Loucy (cell line): ENCODE measurements at regions not wholly inside any gene's neighbourhood (a gene's known extent, or its start where the extent isn't known, plus 50 kb on each side); places are given as distances from the start of the nearest gene placed in this dataset.

ENCODE experiments used
- H2AFZ ChIP-seq: fragments of 200-600 bp; sonication (generic); 2 replicates; pipeline ENCODE4 v1.6.0; 2016; ENCODE audit warnings: antibody characterized with exemption, mild to moderate bottlenecking, low read length, moderate library complexity
- H3F3A ChIP-seq: fragments of 200-600 bp; 2 replicates; pipeline ENCODE4 v1.6.0; 2016; ENCODE audit warnings: antibody characterized with exemption, low read depth, mild to moderate bottlenecking
- H3K27me3 ChIP-seq: fragments of 200-600 bp; sonication (generic); 2 replicates; pipeline ENCODE4 v1.6.1; 2014; ENCODE audit warnings: low read length, mild to moderate bottlenecking; ENCODE audit not compliant: insufficient read depth, poor library complexity, severe bottlenecking
- H3K36me3 ChIP-seq: fragments of 200-600 bp; sonication (generic); 2 replicates; pipeline ENCODE4 v1.6.1; 2016; ENCODE audit warnings: low read length; ENCODE audit not compliant: insufficient read depth
- H3K4me1 ChIP-seq: fragments of 200-600 bp; sonication (generic); 2 replicates; pipeline ENCODE4 v1.5.1; 2014; ENCODE audit warnings: low read length, mild to moderate bottlenecking; ENCODE audit not compliant: insufficient read depth, poor library complexity, severe bottlenecking
- H3K4me2 ChIP-seq: fragments of 200-600 bp; sonication (generic); 2 replicates; pipeline ENCODE4 v1.6.0; 2014; ENCODE audit warnings: antibody characterized with exemption, low read length, low read depth, mild to moderate bottlenecking; ENCODE audit not compliant: poor library complexity, severe bottlenecking
- H3K4me3 ChIP-seq: fragments of 200-600 bp; sonication (generic); 2 replicates; pipeline ENCODE4 v1.5.1; 2014; ENCODE audit warnings: low read length, mild to moderate bottlenecking, mixed read lengths; ENCODE audit not compliant: poor library complexity, severe bottlenecking
- H3K79me2 ChIP-seq: fragments of 200-600 bp; sonication (generic); 2 replicates; pipeline ENCODE4 v1.6.1; 2014; ENCODE audit warnings: low read length; ENCODE audit not compliant: insufficient read depth
- H3K9ac ChIP-seq: fragments of 200-600 bp; sonication (generic); 2 replicates; pipeline ENCODE4 v1.6.0; 2014; ENCODE audit warnings: mild to moderate bottlenecking, low read depth, low read length, moderate library complexity; ENCODE audit not compliant: poor library complexity, severe bottlenecking
- H3K9me2 ChIP-seq: fragments of 200-600 bp; sonication (generic); replicated peaks from 2 replicates; pipeline ENCODE4 v1.6.1; 2016; ENCODE audit warnings: low read depth, low read length, mixed read lengths
- H3K9me3 ChIP-seq: fragments of 200-600 bp; sonication (generic); 2 replicates; pipeline ENCODE4 v1.6.1; 2014; ENCODE audit warnings: mild to moderate bottlenecking, antibody characterized with exemption, low read length, low read depth; ENCODE audit not compliant: insufficient read depth
- H4K20me1 ChIP-seq: fragments of 200-600 bp; sonication (generic); 2 replicates; pipeline ENCODE4 v1.6.0; 2014; ENCODE audit warnings: antibody characterized with exemption, low read length, mild to moderate bottlenecking; ENCODE audit not compliant: insufficient read depth, poor library complexity, severe bottlenecking
- EZH2phosphoT487 ChIP-seq: fragments of 200-600 bp; IDR thresholded peaks from 2 replicates; pipeline ENCODE4 v1.6.1; 2018; ENCODE audit warnings: antibody characterized with exemption, mild to moderate bottlenecking, moderate library complexity, borderline replicate concordance
- TF ChIP-seq, protein P1 (sequence below): fragments of 200-600 bp; sonication (generic); conservative IDR thresholded peaks from 2 replicates; pipeline ENCODE4 v1.5.1; 2014; ENCODE audit warnings: mild to moderate bottlenecking, antibody characterized with exemption, low read length

DNA sequence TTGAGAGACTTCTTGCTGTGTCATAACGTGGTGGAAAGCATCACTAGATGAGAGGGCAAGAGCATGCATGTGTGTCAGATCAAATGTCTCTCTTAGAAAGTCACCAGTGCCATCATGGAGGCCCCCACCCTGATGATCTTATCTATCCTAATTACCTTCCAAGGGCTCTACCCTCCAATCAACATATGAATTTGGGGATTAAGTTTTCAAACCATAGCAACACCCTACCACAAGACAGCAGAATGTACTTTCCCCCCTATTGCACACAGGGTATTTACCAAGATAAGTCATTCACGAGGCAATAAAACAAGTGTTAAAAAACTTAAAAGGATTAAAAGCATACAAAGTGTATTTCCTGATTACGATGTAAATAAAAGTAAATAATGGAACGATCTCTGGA is 515.6 kb downstream of the LMO4 start:
- Histone ChIP-seq H3K9ac (no peak overlapping the region), H4K20me1 (no peaks in the 10 kb centered on the region), H3K4me3 (no peak overlapping the region), H3K36me3 (no peaks in the 10 kb centered on the region), H3K27me3 (no peaks in the 10 kb centered on the region), H3K79me2 (no peaks in the 10 kb centered on the region), H3F3A (peaks cover 6% of the 10 kb centered on the region; the same call in 1 of the 2 replicates), H3K4me2 (no peak overlapping the region), H2AFZ (no peak overlapping the region), H3K9me3 (no peaks in the 10 kb centered on the region), H3K4me1 (peaks cover 42% of the 10 kb centered on the region), H3K9me2 (no peaks in the 10 kb centered on the region)
- TF ChIP-seq, protein P1, sequence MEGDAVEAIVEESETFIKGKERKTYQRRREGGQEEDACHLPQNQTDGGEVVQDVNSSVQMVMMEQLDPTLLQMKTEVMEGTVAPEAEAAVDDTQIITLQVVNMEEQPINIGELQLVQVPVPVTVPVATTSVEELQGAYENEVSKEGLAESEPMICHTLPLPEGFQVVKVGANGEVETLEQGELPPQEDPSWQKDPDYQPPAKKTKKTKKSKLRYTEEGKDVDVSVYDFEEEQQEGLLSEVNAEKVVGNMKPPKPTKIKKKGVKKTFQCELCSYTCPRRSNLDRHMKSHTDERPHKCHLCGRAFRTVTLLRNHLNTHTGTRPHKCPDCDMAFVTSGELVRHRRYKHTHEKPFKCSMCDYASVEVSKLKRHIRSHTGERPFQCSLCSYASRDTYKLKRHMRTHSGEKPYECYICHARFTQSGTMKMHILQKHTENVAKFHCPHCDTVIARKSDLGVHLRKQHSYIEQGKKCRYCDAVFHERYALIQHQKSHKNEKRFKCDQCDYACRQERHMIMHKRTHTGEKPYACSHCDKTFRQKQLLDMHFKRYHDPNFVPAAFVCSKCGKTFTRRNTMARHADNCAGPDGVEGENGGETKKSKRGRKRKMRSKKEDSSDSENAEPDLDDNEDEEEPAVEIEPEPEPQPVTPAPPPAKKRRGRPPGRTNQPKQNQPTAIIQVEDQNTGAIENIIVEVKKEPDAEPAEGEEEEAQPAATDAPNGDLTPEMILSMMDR, result no peak
- TF ChIP-seq EZH2phosphoT487, result no peak

DNA sequence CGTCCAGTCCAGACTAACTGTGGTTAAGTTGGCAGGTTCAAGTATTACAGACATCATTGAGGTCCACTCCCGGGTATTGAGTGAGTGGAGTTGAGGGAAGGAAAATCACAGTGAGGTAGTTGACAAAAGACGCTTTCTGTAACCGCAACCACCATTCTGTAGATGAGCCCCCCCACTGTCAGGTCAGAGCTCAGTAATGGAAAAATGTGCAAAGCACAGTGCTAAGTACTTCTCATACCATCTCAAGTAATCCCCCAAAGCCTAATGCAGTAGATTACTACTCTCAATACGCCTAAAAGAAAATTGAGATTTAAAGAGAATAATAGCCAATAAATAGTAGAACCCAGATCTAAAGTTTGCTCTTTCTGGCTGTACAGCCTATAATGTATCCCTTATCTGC is 522.8 kb downstream of the LMO4 start:
- H3F3A ChIP-seq, result no peaks in the 10 kb centered on the region
- TF ChIP-seq, protein P1, result no peak
- TF ChIP-seq EZH2phosphoT487, result no peak
- no peaks in the 10 kb centered on the region for H3K9me3 ChIP-seq

DNA sequence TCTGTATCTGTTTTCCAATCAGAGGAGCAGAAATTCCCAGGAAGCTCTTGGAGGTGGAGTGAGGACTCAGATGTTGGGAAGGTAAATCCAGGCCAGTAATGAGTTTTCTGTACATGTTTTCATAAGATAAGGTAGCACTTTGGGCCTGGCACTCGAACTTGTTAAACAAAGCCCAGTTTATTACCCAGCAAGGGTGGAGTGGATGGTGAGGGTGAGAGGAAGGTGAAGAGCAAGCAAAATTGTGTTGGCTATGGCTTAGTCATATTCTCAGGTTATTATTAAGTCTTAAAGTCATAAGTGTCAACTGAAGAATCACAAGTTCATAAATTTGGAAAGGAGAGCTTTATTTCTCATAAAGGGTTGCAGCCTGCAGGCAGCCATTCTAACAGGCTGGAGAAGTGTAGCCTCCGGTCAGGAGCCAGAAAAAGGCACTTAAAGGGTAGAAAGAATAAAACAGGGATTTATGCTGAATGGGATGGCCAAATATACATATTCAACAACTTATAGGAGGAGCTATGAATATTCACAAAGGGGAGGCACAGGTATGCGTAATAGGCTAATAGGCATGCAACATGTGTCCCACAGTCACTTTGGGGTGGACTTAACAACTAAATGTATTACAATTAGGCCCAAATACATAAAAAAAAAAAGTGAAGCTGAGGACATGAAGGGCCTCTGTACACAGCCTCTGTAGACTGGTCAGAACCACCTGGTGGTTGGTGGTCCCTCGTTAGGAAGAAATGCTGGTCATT is 523.9 kb downstream of the LMO4 start:
- H3K4me3 ChIP-seq, result no peak overlapping the region
- H3K4me2 ChIP-seq, result no peak overlapping the region
- H3K9ac ChIP-seq, result no peak overlapping the region
- H4K20me1 ChIP-seq, result no peaks in the 10 kb centered on the region
- H3K9me2 ChIP-seq, result no peaks in the 10 kb centered on the region
- H3K79me2 ChIP-seq, result no peaks in the 10 kb centered on the region
- TF ChIP-seq, protein P1, result no peak
- no peak for TF ChIP-seq EZH2phosphoT487
- H3K4me1 ChIP-seq, result peaks cover 7% of the 10 kb centered on the region
- H3K36me3 ChIP-seq, result no peaks in the 10 kb centered on the region
- H2AFZ ChIP-seq, result no peak overlapping the region
- no peaks in the 10 kb centered on the region for H3F3A ChIP-seq
- H3K27me3 ChIP-seq, result no peaks in the 10 kb centered on the region
- no peaks in the 10 kb centered on the region for H3K9me3 ChIP-seq

More for the DNA sequence above, 522.8 kb downstream of the LMO4 start:
- Histone ChIP-seq H3K79me2 (no peaks in the 10 kb centered on the region), H3K27me3 (no peaks in the 10 kb centered on the region), H3K36me3 (no peaks in the 10 kb centered on the region), H3K4me3 (no peak overlapping the region), H3K4me2 (no peak overlapping the region), H4K20me1 (no peaks in the 10 kb centered on the region), H3K9me2 (no peaks in the 10 kb centered on the region), H3K9ac (no peak overlapping the region), H3K4me1 (peaks cover 7% of the 10 kb centered on the region), H2AFZ (no peak overlapping the region)
